Activated CD4-positive, alpha-beta T cell treated with anti-CD3 and anti-CD28 coated beads, Interleukin-2, amount 10 ng/mL, durations not matched to agents 24 days and 14 days (primary cell): ENCODE measurements at regions not wholly inside any gene's neighbourhood (a gene's known extent, or its start where the extent isn't known, plus 50 kb on each side); places are given as distances from the start of the nearest gene placed in this dataset.

Experiments used
- DNase-seq: peaks from one replicate; pipeline ENCODE4 v3.0.0; 2022
- H3K27ac Mint-ChIP-seq: one replicate; pipeline ENCODE4 v1.8.0; 2022; ENCODE audit warnings: mild to moderate bottlenecking, mixed read lengths
- H3K27me3 Mint-ChIP-seq: one replicate; pipeline ENCODE4 v1.8.0; 2022; ENCODE audit warnings: mixed read lengths
- H3K36me3 Mint-ChIP-seq: one replicate; pipeline ENCODE4 v1.8.0; 2022; ENCODE audit warnings: low read depth, mild to moderate bottlenecking, mixed read lengths
- H3K4me1 Mint-ChIP-seq: one replicate; pipeline ENCODE4 v1.8.0; 2021; ENCODE audit warnings: mixed read lengths
- H3K4me3 Mint-ChIP-seq: one replicate; pipeline ENCODE4 v1.8.0; 2022; ENCODE audit warnings: mild to moderate bottlenecking, moderate library complexity, mixed read lengths
- H3K9me3 Mint-ChIP-seq: one replicate; pipeline ENCODE4 v1.8.0; 2021; ENCODE audit warnings: mixed read lengths
- intact Hi-C: fragments of 100-400 bp; cut with micrococcal nuclease; formaldehyde crosslinking; loops from one replicate; pipeline ENCODE4 v1.15.1; 2023

GRCh38 chr22:48261048-48261621 lies 1498.7 kb downstream of the TBC1D22A start:
- Mint-ChIP-seq H3K9me3 (no peaks in the 10 kb centered on the region), H3K4me3 (no peak overlapping the region), H3K36me3 (no peaks in the 10 kb centered on the region), H3K27ac (no peak overlapping the region), H3K27me3 (no peaks in the 10 kb centered on the region), H3K4me1 (no peaks in the 10 kb centered on the region)
- intact Hi-C loops, result no loop called here
- no peak for DNase-seq

- DNase-seq, result no peak
- Mint-ChIP-seq H3K27me3 (no peaks in the 10 kb centered on the region), H3K36me3 (no peaks in the 10 kb centered on the region), H3K4me3 (no peak overlapping the region), H3K27ac (no peak overlapping the region), H3K9me3 (no peaks in the 10 kb centered on the region), H3K4me1 (no peaks in the 10 kb centered on the region)
- intact Hi-C loops, result no loop called here
Measured at GRCh38 chr22:48259991-48260670, 1497.7 kb downstream of the TBC1D22A start.

GRCh38 chr22:48258811-48259210 lies 1496.4 kb downstream of the TBC1D22A start:
- no peaks in the 10 kb centered on the region for H3K9me3 Mint-ChIP-seq
- H3K4me1 Mint-ChIP-seq, result no peaks in the 10 kb centered on the region
- no peak overlapping the region for H3K4me3 Mint-ChIP-seq
- H3K27me3 Mint-ChIP-seq, result no peaks in the 10 kb centered on the region
- no peak for DNase-seq
- no peak overlapping the region for H3K27ac Mint-ChIP-seq
- intact Hi-C loops, result no loop called here
- H3K36me3 Mint-ChIP-seq, result no peaks in the 10 kb centered on the region

- Mint-ChIP-seq H3K27me3 (no peaks in the 10 kb centered on the region), H3K4me3 (no peak overlapping the region), H3K27ac (no peak overlapping the region), H3K9me3 (no peaks in the 10 kb centered on the region), H3K36me3 (no peaks in the 10 kb centered on the region), H3K4me1 (no peaks in the 10 kb centered on the region)
- intact Hi-C loops, result no loop called here
- DNase-seq, result no peak
Measured at GRCh38 chr22:48258064-48258701, 1495.7 kb downstream of the TBC1D22A start.

GRCh38 chr22:48257685-48258055 lies 1495.2 kb downstream of the TBC1D22A start:
- intact Hi-C loops, result no loop called here
- no peak for DNase-seq
- no peaks in the 10 kb centered on the region for H3K36me3 Mint-ChIP-seq
- H3K27ac Mint-ChIP-seq, result no peak overlapping the region
- no peak overlapping the region for H3K4me3 Mint-ChIP-seq
- no peaks in the 10 kb centered on the region for H3K4me1 Mint-ChIP-seq
- no peaks in the 10 kb centered on the region for H3K9me3 Mint-ChIP-seq
- no peaks in the 10 kb centered on the region for H3K27me3 Mint-ChIP-seq

- Mint-ChIP-seq H3K36me3 (no peaks in the 10 kb centered on the region), H3K4me1 (no peaks in the 10 kb centered on the region), H3K27ac (no peak overlapping the region), H3K9me3 (no peaks in the 10 kb centered on the region), H3K27me3 (no peaks in the 10 kb centered on the region), H3K4me3 (no peak overlapping the region)
- no peak for DNase-seq
- intact Hi-C loops, result no loop called here
Measured at GRCh38 chr22:48256776-48257684, 1494.6 kb downstream of the TBC1D22A start.

GRCh38 chr22:48256041-48256739 lies 1493.7 kb downstream of the TBC1D22A start:
- Mint-ChIP-seq H3K36me3 (no peaks in the 10 kb centered on the region), H3K27ac (no peak overlapping the region), H3K4me1 (no peaks in the 10 kb centered on the region), H3K4me3 (no peak overlapping the region), H3K9me3 (no peaks in the 10 kb centered on the region), H3K27me3 (no peaks in the 10 kb centered on the region)
- intact Hi-C loops, result no loop called here
- no peak for DNase-seq

- intact Hi-C loops, result no loop called here
- Mint-ChIP-seq H3K4me3 (no peak overlapping the region), H3K4me1 (no peaks in the 10 kb centered on the region), H3K36me3 (no peaks in the 10 kb centered on the region), H3K27ac (no peak overlapping the region), H3K9me3 (no peaks in the 10 kb centered on the region), H3K27me3 (no peaks in the 10 kb centered on the region)
- no peak for DNase-seq
Measured at GRCh38 chr22:48254311-48254873, 1491.9 kb downstream of the TBC1D22A start.

- DNase-seq, result no peak
- Mint-ChIP-seq H3K27me3 (no peaks in the 10 kb centered on the region), H3K36me3 (no peaks in the 10 kb centered on the region), H3K9me3 (no peaks in the 10 kb centered on the region), H3K27ac (no peak overlapping the region), H3K4me1 (no peaks in the 10 kb centered on the region), H3K4me3 (no peak overlapping the region)
- intact Hi-C loops, result no loop called here
Measured at GRCh38 chr22:48253573-48253972, 1491.1 kb downstream of the TBC1D22A start.

- H3K9me3 Mint-ChIP-seq, result no peaks in the 10 kb centered on the region
- H3K4me3 Mint-ChIP-seq, result no peak overlapping the region
- no peaks in the 10 kb centered on the region for H3K4me1 Mint-ChIP-seq
- DNase-seq, result no peak
- intact Hi-C loops, result no loop called here
- H3K36me3 Mint-ChIP-seq, result no peaks in the 10 kb centered on the region
- H3K27me3 Mint-ChIP-seq, result no peaks in the 10 kb centered on the region
- no peak overlapping the region for H3K27ac Mint-ChIP-seq
Measured at GRCh38 chr22:48253136-48253535, 1490.7 kb downstream of the TBC1D22A start.

- Mint-ChIP-seq H3K27me3 (no peaks in the 10 kb centered on the region), H3K4me3 (no peak overlapping the region), H3K9me3 (no peaks in the 10 kb centered on the region), H3K36me3 (no peaks in the 10 kb centered on the region), H3K27ac (no peak overlapping the region), H3K4me1 (no peaks in the 10 kb centered on the region)
- DNase-seq, result no peak
- intact Hi-C loops, result no loop called here
Measured at GRCh38 chr22:48251629-48252028, 1489.2 kb downstream of the TBC1D22A start.

- H3K27me3 Mint-ChIP-seq, result no peaks in the 10 kb centered on the region
- no peaks in the 10 kb centered on the region for H3K36me3 Mint-ChIP-seq
- no peaks in the 10 kb centered on the region for H3K4me1 Mint-ChIP-seq
- H3K9me3 Mint-ChIP-seq, result no peaks in the 10 kb centered on the region
- DNase-seq, result no peak
- no peak overlapping the region for H3K27ac Mint-ChIP-seq
- intact Hi-C loops, result no loop called here
- no peak overlapping the region for H3K4me3 Mint-ChIP-seq
Measured at GRCh38 chr22:48250937-48251530, 1488.6 kb downstream of the TBC1D22A start.

- Mint-ChIP-seq H3K27me3 (no peaks in the 10 kb centered on the region), H3K36me3 (no peaks in the 10 kb centered on the region), H3K27ac (no peak overlapping the region), H3K9me3 (no peaks in the 10 kb centered on the region), H3K4me3 (no peak overlapping the region), H3K4me1 (no peaks in the 10 kb centered on the region)
- no peak for DNase-seq
- intact Hi-C loops, result no loop called here
Measured at GRCh38 chr22:48250286-48250895, 1487.9 kb downstream of the TBC1D22A start.
